ENCODE measurements at regions not wholly inside any gene's neighbourhood (a gene's known extent, or its start where the extent isn't known, plus 50 kb on each side); places are given as distances from the start of the nearest gene placed in this dataset.
A peak's percentile ranks its signal among the peaks of the same experiment; 100 is the strongest.

- TF ChIP-seq CTCF (IDR thresholded peaks at IDR 0.05; ENCODE audit: control insufficient read depth, insufficient read depth, low read depth, low read length, missing control alignments): no peak
- DNase-seq (ENCODE audit: low read depth): no peak
- H3K4me3 ChIP-seq (ENCODE audit: control insufficient read depth, low read depth, low read length): no peak overlapping the region
Observed at GRCh38 chr2:67838205-67838604, 224.6 kb downstream of the C1D start.

DNA sequence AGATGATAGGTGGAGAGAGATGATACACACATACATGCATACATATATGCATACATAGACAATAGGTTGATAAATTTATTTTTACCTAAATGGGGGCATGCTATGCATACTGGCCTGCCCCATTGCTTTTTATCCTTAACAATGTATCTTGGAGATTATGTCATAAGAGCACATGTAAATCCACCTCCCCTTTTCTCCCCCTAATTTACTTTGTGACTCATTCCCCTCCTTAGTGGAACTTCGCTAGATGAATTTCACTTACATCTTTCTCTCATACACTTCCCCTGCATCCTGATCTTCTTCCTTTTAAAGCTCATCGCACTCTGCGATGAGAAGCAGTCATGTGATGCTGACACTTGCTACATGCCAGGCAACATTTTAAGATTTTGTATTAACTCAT, 223.6 kb downstream of the C1D start:
- no peak for TF ChIP-seq CTCF (IDR thresholded peaks at IDR 0.05; ENCODE audit: control insufficient read depth, insufficient read depth, low read depth, low read length, missing control alignments)
- H3K4me3 ChIP-seq (ENCODE audit: control insufficient read depth, low read depth, low read length): no peak overlapping the region
- no peak for DNase-seq (ENCODE audit: low read depth)

DNA sequence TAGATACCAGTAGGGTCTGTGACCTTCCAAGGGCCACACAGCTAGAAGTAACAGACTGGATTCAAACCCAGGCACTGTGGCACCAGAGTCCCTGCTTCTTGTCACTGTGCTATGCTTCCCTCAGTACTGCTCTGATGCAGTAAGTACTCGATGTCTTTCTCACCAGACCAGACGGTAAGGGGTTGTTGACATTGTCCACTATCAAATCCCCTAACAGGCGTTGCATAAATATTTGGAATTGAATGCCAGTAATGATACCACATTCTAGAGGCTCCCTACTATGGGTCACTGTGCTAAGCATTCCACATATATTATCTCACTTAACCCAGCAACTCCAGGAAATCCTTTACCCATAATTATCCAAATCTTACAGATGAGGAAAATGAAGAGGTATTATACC, 223.1 kb downstream of the C1D start:
- TF ChIP-seq CTCF (IDR thresholded peaks at IDR 0.05; ENCODE audit: control insufficient read depth, insufficient read depth, low read depth, low read length, missing control alignments): no peak
- no peak overlapping the region for H3K4me3 ChIP-seq (ENCODE audit: control insufficient read depth, low read depth, low read length)
- no peak for DNase-seq (ENCODE audit: low read depth)

DNA sequence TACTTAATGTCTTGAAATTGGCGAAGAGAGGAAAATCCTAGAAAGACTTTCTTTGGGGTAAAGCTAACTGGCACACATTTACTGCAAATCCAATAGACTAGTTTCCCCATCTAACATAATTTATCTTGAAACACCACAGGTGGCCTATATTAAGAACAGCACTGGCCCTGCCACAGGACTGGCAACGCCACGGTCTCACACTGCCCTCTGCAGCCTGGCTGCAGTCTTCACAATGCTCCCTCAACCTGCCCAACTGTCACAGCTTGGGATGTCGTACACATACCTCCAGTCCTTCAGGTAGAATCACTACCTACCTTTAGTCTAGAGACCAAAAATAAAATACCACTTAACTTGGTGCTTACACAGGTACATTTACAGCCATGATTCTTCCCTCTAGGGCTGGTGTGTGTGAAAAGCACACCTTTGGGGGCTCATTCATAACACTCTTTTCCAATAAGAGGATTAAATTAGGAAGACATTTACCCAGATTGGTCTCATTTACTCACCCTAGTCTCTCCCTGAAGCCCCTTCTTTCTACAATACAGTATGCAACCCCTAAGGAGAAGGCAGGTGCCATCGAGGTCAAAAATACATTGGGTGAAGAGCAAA, 222.2 kb downstream of the C1D start:
- H3K4me3 ChIP-seq (ENCODE audit: control insufficient read depth, low read depth, low read length): no peak overlapping the region
- DNase-seq (ENCODE audit: low read depth): peak; percentile 48
- peak; percentile 96 for TF ChIP-seq CTCF (IDR thresholded peaks at IDR 0.05; ENCODE audit: control insufficient read depth, insufficient read depth, low read depth, low read length, missing control alignments)

DNA sequence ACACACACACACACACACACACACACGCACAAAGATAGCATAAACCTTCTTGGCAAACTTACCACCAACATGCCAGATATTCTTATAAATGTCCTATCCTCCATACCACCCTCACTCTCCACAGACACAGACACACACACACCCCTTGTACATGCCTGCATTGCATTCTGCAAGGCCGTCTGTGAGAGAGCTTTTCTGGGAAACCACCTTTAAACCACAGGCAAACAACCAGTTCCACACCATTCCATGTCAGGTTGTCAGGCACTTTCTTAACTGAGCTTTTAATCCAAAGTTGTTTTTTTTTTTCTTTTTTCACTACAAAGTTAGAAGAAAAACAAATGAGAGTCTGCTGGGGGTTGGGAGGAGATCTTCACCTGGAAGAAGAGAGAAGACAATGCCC, 221.1 kb downstream of the C1D start:
- no peak for TF ChIP-seq CTCF (IDR thresholded peaks at IDR 0.05; ENCODE audit: control insufficient read depth, insufficient read depth, low read depth, low read length, missing control alignments)

GRCh38 chr2:67842375-67842959, 220.3 kb downstream of the C1D start:
- no peak for DNase-seq (ENCODE audit: low read depth)
- H3K4me3 ChIP-seq (ENCODE audit: control insufficient read depth, low read depth, low read length): no peak overlapping the region
- no peak for TF ChIP-seq CTCF (IDR thresholded peaks at IDR 0.05; ENCODE audit: control insufficient read depth, insufficient read depth, low read depth, low read length, missing control alignments)

More for the DNA sequence above, 221.1 kb downstream of the C1D start:
- DNase-seq (ENCODE audit: low read depth): no peak
- H3K4me3 ChIP-seq (ENCODE audit: control insufficient read depth, low read depth, low read length): no peak overlapping the region
